Keratinocyte (primary cell): ENCODE measurements at regions not wholly inside any gene's neighbourhood (a gene's known extent, or its start where the extent isn't known, plus 50 kb on each side); places are given as distances from the start of the nearest gene placed in this dataset.

ENCODE experiments used
- DNase-seq: peaks from one replicate; pipeline ENCODE4 v3.0.0-alpha.2; 2011; ENCODE audit warnings: low read depth, missing footprints, low spot score
- FAIRE-seq: peaks from 2 replicates; lab custom pipeline; 2011; peaks lifted over from hg19 to GRCh38; lab: Jason Lieb, UNC
- H2AFZ ChIP-seq: 2 replicates; pipeline ENCODE4 v1.6.0; 2012; ENCODE audit warnings: low read length, control low read depth, inconsistent platforms; ENCODE audit not compliant: control insufficient read depth
- H3K27ac ChIP-seq: 2 replicates; pipeline ENCODE4 v1.5.1; 2011; ENCODE audit warnings: low read length; ENCODE audit not compliant: control insufficient read depth, insufficient read depth
- H3K27me3 ChIP-seq: 3 replicates; pipeline ENCODE4 v1.6.0; 2011; ENCODE audit warnings: low read length; ENCODE audit not compliant: control insufficient read depth, insufficient read depth; ENCODE audit errors: extremely low read depth
- H3K36me3 ChIP-seq, 2 experiments: 2 replicates in 1 of 2; 3 replicates in 1 of 2; pipeline ENCODE4 v1.5.1; 2011; ENCODE audit warnings: low read length in 2 of 2, mild to moderate bottlenecking in 1 of 2; ENCODE audit not compliant: control insufficient read depth in 2 of 2, insufficient read depth in 2 of 2; ENCODE audit errors: extremely low read depth in 1 of 2
- H3K4me1 ChIP-seq: 3 replicates; pipeline ENCODE4 v1.5.1; 2011; ENCODE audit warnings: low read length; ENCODE audit not compliant: control insufficient read depth, insufficient read depth; ENCODE audit errors: extremely low read depth
- H3K4me2 ChIP-seq: 3 replicates; pipeline ENCODE4 v1.6.0; 2011; ENCODE audit warnings: low read depth, low read length; ENCODE audit not compliant: control insufficient read depth, insufficient read depth; ENCODE audit errors: extremely low read depth
- H3K4me3 ChIP-seq, 3 experiments: fragments of 200-600 bp in 1 of 3; sonication (generic) in 1 of 3; 2 replicates in 2 of 3; 3 replicates in 1 of 3; pipeline ENCODE4 v1.5.1; 2011 to 2016; ENCODE audit warnings: low read length in 3 of 3, mild to moderate bottlenecking in 3 of 3, control low read depth in 2 of 3, inconsistent platforms in 1 of 3, low read depth in 1 of 3, mixed read lengths in 1 of 3, mixed run types in 1 of 3, moderate library complexity in 1 of 3; ENCODE audit not compliant: control insufficient read depth in 2 of 3, insufficient read depth in 2 of 3; ENCODE audit errors: extremely low read depth in 1 of 3
- H3K79me2 ChIP-seq: 2 replicates; pipeline ENCODE4 v1.6.0; 2012; ENCODE audit warnings: low read length; ENCODE audit not compliant: control insufficient read depth, insufficient read depth
- H3K9ac ChIP-seq: 3 replicates; pipeline ENCODE4 v1.6.0; 2011; ENCODE audit warnings: low read length; ENCODE audit not compliant: control insufficient read depth, insufficient read depth; ENCODE audit errors: extremely low read depth
- H3K9me1 ChIP-seq: 3 replicates; pipeline ENCODE4 v1.6.0; 2011; ENCODE audit warnings: low read length; ENCODE audit not compliant: control insufficient read depth, insufficient read depth; ENCODE audit errors: extremely low read depth
- H3K9me3 ChIP-seq: 2 replicates; pipeline ENCODE4 v1.5.1; 2012; ENCODE audit warnings: low read depth, low read length; ENCODE audit not compliant: control insufficient read depth
- H4K20me1 ChIP-seq: 3 replicates; pipeline ENCODE4 v1.6.0; 2011; ENCODE audit warnings: low read length; ENCODE audit not compliant: control insufficient read depth, insufficient read depth; ENCODE audit errors: extremely low read depth
- EZH2 ChIP-seq: IDR thresholded peaks from one replicate; pipeline ENCODE4 v1.6.1; 2012; ENCODE audit warnings: inconsistent platforms, mild to moderate bottlenecking, low read length, moderate library complexity
- dilution Hi-C: fragments of 300-500 bp; cut with MboI; formaldehyde crosslinking; loops from one replicate; pipeline ENCODE4 v1.7.0; 2020; ENCODE audit warnings: low sequenced_read_pairs; ENCODE audit not compliant: extremely low pct_ligation_motif_present
- TF ChIP-seq, protein P1 (sequence below), 3 experiments: IDR thresholded peaks in 1 of 3; conservative IDR thresholded peaks in 1 of 3; optimal IDR thresholded peaks in 1 of 3; 2 replicates in 2 of 3; 3 replicates in 1 of 3; pipeline versions ENCODE3 to v1.5.1; 2011; ENCODE audit warnings: low read length in 3 of 3, mild to moderate bottlenecking in 3 of 3, moderate library complexity in 2 of 3, control low read depth in 1 of 3, inconsistent platforms in 1 of 3; ENCODE audit not compliant: insufficient read depth in 2 of 3; ENCODE audit errors: extremely low read depth in 1 of 3

DNA sequence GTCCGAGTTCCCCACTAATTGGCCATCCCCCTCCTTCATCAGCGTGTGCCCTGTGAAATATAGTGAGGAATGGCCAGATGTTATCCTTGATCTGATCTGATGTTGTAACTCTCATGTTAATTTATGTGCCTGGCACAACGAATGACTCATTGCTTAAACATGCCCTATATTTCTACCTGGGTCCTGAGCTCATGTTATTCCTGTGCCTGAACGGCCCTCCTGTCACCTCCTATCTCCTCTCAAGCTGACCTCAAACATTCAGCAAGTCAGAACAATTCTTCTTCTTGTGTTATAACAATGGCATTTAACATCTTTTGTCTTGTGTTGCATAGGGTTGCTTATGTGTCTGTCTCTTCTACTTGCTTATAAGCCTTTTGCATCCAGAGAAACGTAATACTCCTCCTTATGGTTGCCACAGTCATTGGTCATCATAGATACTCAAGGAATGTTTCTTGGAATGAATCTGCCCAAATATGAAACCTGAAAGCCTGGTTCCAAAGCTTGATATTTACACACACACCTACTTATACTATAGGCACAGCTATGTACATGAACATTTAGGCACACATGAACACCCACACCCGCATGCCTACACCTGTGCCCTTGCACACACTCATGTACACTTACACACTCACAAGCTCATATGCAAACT lies 80.2 kb upstream of the PHLPP1 start:
- no peak overlapping the region for H3K4me3 ChIP-seq
- H3K4me2 ChIP-seq = peak overlapping the region; percentile 42
- H3K27me3 ChIP-seq = no peaks in the 10 kb centered on the region
- no peaks in the 10 kb centered on the region for H3K79me2 ChIP-seq
- dilution Hi-C loops = no loop called here
- no peaks in the 10 kb centered on the region for H4K20me1 ChIP-seq
- no peak overlapping the region for H3K9ac ChIP-seq
- H3K36me3 ChIP-seq = no peaks in the 10 kb centered on the region
- TF ChIP-seq, protein P1, sequence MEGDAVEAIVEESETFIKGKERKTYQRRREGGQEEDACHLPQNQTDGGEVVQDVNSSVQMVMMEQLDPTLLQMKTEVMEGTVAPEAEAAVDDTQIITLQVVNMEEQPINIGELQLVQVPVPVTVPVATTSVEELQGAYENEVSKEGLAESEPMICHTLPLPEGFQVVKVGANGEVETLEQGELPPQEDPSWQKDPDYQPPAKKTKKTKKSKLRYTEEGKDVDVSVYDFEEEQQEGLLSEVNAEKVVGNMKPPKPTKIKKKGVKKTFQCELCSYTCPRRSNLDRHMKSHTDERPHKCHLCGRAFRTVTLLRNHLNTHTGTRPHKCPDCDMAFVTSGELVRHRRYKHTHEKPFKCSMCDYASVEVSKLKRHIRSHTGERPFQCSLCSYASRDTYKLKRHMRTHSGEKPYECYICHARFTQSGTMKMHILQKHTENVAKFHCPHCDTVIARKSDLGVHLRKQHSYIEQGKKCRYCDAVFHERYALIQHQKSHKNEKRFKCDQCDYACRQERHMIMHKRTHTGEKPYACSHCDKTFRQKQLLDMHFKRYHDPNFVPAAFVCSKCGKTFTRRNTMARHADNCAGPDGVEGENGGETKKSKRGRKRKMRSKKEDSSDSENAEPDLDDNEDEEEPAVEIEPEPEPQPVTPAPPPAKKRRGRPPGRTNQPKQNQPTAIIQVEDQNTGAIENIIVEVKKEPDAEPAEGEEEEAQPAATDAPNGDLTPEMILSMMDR (optimal IDR thresholded peaks at IDR 0.05 in 1 of 3, IDR thresholded peaks at IDR 0.05 in 1 of 3, conservative IDR thresholded peaks at IDR 0.05 in 1 of 3; ENCODE audit: extremely low read depth in 1 of 3, insufficient read depth in 2 of 3, low read length in 3 of 3) = no peak
- H3K27ac ChIP-seq = no peak overlapping the region
- DNase-seq (peak; percentile 65), FAIRE-seq (peak; percentile 92)
- H2AFZ ChIP-seq = no peak overlapping the region
- H3K9me1 ChIP-seq = no peaks in the 10 kb centered on the region
- no peaks in the 10 kb centered on the region for H3K9me3 ChIP-seq
- H3K4me1 ChIP-seq = peaks cover 15% of the 10 kb centered on the region

DNA sequence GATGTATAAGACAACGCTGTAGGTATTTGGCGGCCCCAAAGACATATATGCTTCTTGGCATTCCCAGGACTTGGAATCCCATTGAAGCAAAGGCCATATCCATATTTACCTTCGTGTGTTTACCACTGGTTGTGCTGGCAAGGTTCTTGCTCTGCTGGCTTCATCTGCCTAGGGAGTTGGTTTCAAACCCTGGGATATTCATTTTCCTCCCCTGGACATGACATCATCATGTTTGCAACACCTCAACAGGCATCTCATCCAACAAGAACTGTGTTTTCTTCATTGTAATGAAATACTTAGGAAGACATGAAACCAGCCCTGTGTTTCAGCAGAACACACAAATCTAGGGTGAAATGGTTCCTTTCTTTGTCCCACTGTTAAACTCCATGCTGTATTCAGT lies 77.9 kb upstream of the PHLPP1 start:
- Histone ChIP-seq H3K9me3 (no peaks in the 10 kb centered on the region), H3K27me3 (no peaks in the 10 kb centered on the region), H3K36me3 (no peaks in the 10 kb centered on the region), H3K9me1 (no peaks in the 10 kb centered on the region), H4K20me1 (no peaks in the 10 kb centered on the region), H3K4me1 (peaks cover 15% of the 10 kb centered on the region), H3K4me2 (no peak overlapping the region), H3K27ac (no peak overlapping the region), H3K79me2 (no peaks in the 10 kb centered on the region), H3K4me3 (no peak overlapping the region), H3K9ac (no peak overlapping the region), H2AFZ (no peak overlapping the region)
- no peak for TF ChIP-seq EZH2
- TF ChIP-seq, protein P1 (optimal IDR thresholded peaks at IDR 0.05 in 1 of 3, IDR thresholded peaks at IDR 0.05 in 1 of 3, conservative IDR thresholded peaks at IDR 0.05 in 1 of 3; ENCODE audit: extremely low read depth in 1 of 3, insufficient read depth in 2 of 3, low read length in 3 of 3) = no peak
- dilution Hi-C loops = no loop called here
- FAIRE-seq (no peak), DNase-seq (no peak)
